SK-N-SH (cell line): ENCODE measurements at regions not wholly inside any gene's neighbourhood (a gene's known extent, or its start where the extent isn't known, plus 50 kb on each side); places are given as distances from the start of the nearest gene placed in this dataset.

Experiments
- EP300 ChIP-seq, 2 experiments: IDR thresholded peaks; 2 replicates each; pipeline versions ENCODE4 v1.4.0 to v1.6.1; 2012; ENCODE audit warnings: borderline replicate concordance in 1 of 2, low read depth in 1 of 2, low read length in 1 of 2
- EZH2phosphoT487 ChIP-seq: fragments of 200-600 bp; sonication (generic); IDR thresholded peaks from 2 replicates; pipeline ENCODE4 v1.6.1; 2017; ENCODE audit warnings: low read depth, mixed run types, mild to moderate bottlenecking, antibody characterized with exemption, moderate library complexity, borderline replicate concordance
- MXI1 ChIP-seq: IDR thresholded peaks from 2 replicates; pipeline ENCODE4 v1.6.1; 2012; ENCODE audit warnings: mild to moderate bottlenecking, low read depth, low read length, improper control_type of control experiment
- RAD21 ChIP-seq: IDR thresholded peaks from 2 replicates; pipeline ENCODE4 v1.6.1; 2012; ENCODE audit warnings: mild to moderate bottlenecking, low read length
- SIN3A ChIP-seq: IDR thresholded peaks from 2 replicates; pipeline ENCODE4 v1.6.1; 2012; ENCODE audit warnings: low read depth, mild to moderate bottlenecking, low read length, moderate library complexity, borderline replicate concordance
- TF ChIP-seq, protein P1 (sequence below): fragments of 200-600 bp; sonication (generic); IDR thresholded peaks from 2 replicates; pipeline ENCODE4 v1.6.1; 2017; ENCODE audit warnings: antibody characterized with exemption, mild to moderate bottlenecking, moderate library complexity

DNA sequence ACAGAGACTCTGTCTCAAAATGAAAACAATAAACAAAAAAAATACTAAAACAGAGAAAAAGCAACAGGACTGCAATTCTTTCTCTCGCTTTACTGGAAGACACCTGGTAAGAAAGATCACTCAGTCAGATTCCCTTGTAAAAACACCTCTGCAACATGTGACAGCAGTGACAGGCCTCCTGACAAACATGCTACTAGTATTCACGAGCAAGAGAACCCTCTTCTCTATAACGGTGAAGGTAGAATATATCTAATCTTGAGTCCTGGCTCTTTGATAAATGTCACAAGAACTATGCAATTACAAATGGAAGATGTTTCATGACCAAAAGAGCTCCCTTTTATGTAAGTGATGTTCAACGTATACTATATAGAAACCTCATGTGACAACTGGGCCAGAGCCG lies 986.7 kb upstream of the LRRN3 start:
- TF ChIP-seq, protein P1, sequence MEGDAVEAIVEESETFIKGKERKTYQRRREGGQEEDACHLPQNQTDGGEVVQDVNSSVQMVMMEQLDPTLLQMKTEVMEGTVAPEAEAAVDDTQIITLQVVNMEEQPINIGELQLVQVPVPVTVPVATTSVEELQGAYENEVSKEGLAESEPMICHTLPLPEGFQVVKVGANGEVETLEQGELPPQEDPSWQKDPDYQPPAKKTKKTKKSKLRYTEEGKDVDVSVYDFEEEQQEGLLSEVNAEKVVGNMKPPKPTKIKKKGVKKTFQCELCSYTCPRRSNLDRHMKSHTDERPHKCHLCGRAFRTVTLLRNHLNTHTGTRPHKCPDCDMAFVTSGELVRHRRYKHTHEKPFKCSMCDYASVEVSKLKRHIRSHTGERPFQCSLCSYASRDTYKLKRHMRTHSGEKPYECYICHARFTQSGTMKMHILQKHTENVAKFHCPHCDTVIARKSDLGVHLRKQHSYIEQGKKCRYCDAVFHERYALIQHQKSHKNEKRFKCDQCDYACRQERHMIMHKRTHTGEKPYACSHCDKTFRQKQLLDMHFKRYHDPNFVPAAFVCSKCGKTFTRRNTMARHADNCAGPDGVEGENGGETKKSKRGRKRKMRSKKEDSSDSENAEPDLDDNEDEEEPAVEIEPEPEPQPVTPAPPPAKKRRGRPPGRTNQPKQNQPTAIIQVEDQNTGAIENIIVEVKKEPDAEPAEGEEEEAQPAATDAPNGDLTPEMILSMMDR, result no peak
- no peak for TF ChIP-seq RAD21
- no peak for TF ChIP-seq SIN3A
- no peak for TF ChIP-seq MXI1
- no peak for TF ChIP-seq EP300 (IDR thresholded peaks at IDR 0.05; ENCODE audit: borderline replicate concordance in 1 of 2, low read depth in 1 of 2, low read length in 1 of 2)
- no peak for TF ChIP-seq EZH2phosphoT487
